ENCODE measurements at regions not wholly inside any gene's neighbourhood (a gene's known extent, or its start where the extent isn't known, plus 50 kb on each side); places are given as distances from the start of the nearest gene placed in this dataset.

DNA sequence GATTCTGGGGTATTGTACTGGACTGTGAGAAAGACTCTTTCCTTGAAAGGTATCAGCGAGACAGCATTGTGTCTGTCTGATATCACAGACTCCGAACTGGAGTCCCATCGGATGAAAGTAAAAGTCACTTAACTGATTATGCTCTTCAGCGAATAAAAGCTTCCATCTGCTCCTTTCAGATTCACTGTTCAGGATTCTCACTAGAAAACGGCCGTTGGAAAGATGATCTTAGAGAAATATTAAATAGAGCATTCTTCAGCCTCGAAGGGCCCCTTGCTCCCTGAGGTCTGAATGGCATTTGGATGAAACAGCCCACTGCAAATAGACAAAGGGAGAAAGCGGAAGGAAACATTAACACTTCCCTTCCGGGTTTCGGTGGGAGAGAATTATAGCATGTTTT, 416.2 kb upstream of the PRKX start:
- no peak overlapping the region for H3K4me3 ChIP-seq (ENCODE audit: low read depth, low read length)
- no peak for DNase-seq (ENCODE audit: low read depth, low spot score)
- TF ChIP-seq, protein P1, sequence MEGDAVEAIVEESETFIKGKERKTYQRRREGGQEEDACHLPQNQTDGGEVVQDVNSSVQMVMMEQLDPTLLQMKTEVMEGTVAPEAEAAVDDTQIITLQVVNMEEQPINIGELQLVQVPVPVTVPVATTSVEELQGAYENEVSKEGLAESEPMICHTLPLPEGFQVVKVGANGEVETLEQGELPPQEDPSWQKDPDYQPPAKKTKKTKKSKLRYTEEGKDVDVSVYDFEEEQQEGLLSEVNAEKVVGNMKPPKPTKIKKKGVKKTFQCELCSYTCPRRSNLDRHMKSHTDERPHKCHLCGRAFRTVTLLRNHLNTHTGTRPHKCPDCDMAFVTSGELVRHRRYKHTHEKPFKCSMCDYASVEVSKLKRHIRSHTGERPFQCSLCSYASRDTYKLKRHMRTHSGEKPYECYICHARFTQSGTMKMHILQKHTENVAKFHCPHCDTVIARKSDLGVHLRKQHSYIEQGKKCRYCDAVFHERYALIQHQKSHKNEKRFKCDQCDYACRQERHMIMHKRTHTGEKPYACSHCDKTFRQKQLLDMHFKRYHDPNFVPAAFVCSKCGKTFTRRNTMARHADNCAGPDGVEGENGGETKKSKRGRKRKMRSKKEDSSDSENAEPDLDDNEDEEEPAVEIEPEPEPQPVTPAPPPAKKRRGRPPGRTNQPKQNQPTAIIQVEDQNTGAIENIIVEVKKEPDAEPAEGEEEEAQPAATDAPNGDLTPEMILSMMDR (IDR thresholded peaks at IDR 0.05; ENCODE audit: insufficient read depth, low read length, missing control alignments) = no peak
- ChIA-PET CTCF (no interaction called here), POLR2A (no interaction called here)

DNA sequence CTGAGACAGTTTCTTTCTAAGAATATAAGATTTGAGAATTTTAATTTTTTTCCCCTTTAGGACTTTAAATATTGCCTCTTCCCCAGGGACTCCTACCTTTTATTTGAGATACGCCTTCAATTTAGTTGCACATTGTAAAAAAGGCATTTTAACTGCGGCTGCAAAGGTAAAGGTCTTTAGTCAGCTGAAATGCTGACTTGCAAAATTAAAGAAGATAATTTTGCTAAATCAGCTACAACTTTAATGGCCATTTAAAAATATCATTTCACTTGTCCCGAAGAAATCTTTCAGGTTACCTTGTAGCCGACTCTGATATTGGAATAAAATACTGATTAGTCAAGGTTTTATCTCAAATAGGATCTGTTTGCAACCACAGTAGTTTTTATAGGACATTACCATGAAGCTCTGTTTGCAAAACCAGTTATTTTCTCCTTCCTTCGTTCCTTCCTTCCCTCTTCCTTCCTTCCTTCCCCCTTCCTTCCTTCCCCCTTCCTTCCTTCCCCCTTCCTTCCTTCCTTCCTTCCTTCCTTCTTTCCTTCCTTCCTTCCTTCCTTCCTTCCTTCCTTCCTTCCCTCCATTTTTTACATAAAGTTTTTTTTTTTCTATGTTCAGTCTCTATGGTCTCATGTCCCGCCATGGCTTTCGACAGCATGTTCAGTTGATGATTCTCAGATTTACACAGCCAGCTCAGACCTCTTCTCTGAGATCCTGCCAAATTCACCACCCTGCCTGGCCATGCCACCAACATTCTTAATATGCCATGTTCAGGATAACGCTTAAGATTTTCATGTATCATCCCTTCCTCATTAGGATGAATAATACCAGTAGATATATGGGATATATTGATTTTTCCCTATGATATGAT, 405.4 kb upstream of the PRKX start:
- no peak overlapping the region for H3K4me3 ChIP-seq (ENCODE audit: low read depth, low read length)
- ChIA-PET POLR2A (no interaction called here), CTCF (no interaction called here)
- no peak for DNase-seq (ENCODE audit: low read depth, low spot score)
- TF ChIP-seq, protein P1 (IDR thresholded peaks at IDR 0.05; ENCODE audit: insufficient read depth, low read length, missing control alignments) = no peak

DNA sequence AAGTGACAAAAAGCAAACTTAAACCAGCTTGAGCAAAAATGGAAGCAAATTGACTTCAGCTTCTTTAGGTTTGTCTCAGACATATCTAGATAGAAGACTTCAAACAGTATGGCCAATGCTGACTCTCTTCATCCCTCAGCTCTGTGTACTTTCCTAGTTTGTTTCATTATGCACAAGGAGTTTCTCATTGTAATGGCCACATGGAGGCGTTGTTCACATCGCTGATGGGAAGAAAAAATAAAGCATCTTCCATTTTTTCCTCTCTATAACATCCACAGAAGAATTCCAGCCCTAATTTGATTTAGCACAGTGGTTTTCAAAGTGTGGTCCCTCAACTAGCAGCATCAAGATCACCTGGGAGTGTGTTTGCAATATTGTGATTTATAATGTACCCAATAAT, 397.5 kb upstream of the PRKX start:
- DNase-seq (ENCODE audit: low read depth, low spot score) = no peak
- H3K4me3 ChIP-seq (ENCODE audit: low read depth, low read length) = no peak overlapping the region
- ChIA-PET CTCF (no interaction called here), POLR2A (no interaction called here)
- TF ChIP-seq, protein P1 (IDR thresholded peaks at IDR 0.05; ENCODE audit: insufficient read depth, low read length, missing control alignments) = no peak

DNA sequence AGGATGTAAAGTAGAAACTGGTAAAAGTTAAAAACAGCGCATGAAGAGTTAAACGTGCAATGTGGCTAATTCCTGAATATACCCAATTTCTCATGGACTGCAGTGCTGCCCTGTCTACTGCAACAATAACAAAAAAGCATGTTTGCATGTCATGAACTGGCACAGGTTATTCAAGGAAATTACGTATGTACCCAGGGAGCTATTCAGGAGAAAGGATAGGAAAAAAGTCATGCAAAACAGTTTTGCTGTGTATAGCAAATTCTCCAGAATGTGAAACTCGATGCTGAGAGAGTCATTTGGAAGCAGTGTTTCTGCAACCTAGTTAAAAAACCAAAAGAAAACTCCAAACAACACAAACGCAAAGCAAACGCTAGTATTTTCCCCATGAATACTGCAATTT, 381.5 kb upstream of the PRKX start:
- TF ChIP-seq, protein P1 (IDR thresholded peaks at IDR 0.05; ENCODE audit: insufficient read depth, low read length, missing control alignments) = no peak
- ChIA-PET CTCF (no interaction called here), POLR2A (no interaction called here)
- no peak for DNase-seq (ENCODE audit: low read depth, low spot score)
- H3K4me3 ChIP-seq (ENCODE audit: low read depth, low read length) = no peak overlapping the region

DNA sequence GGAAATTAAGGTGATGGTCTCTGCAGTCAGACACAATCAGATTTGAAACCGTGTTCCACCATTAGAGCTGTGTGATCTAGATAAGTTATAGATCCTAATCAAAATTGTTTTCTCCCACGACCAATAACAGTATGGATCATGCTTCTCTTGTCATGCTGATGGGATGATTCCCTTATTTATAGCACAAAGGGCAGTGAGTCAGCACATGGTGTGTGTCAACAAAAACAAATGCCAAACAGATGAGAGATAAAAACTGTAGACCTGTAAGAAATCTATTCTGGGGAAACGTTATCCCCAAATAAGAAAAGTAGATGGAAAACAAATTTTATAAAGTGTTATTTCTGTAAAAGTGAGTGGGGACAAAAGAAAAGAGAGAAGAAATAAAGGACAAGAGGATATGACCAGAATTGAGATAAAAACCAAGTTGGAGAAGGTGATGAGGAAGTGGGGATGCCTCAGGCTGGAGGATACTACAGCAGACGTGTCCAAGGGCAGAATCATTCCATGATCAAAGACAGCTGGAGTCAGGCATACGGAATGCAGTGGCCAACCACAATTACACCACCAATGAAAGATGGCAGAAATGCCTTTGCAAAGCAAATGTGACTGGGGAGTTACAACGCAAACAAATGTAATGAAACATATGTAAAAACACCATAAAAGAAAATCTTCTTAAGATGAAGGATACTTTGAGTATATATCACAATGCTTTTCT, 377.8 kb upstream of the PRKX start:
- ChIA-PET CTCF (no interaction called here), POLR2A (no interaction called here)
- no peak overlapping the region for H3K4me3 ChIP-seq (ENCODE audit: low read depth, low read length)
- no peak for DNase-seq (ENCODE audit: low read depth, low spot score)
- TF ChIP-seq, protein P1 (IDR thresholded peaks at IDR 0.05; ENCODE audit: insufficient read depth, low read length, missing control alignments) = no peak

DNA sequence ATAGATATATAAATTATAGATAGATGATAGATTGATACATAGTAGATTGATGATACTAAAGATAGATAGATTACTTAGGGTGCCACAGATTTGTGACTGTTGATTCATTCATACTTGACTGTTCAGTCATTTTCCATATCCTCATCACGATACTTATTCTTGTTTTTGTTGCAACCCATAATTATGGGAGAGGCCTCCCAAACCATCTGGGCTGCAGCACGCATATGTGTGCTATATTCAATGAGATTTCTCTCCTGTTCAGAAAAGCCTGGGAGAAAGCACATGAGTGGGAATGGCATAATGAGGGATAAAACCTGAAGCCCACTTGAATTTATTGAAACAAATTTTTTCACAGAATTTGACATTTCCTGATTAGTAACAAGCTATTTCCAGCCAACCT, 346.4 kb upstream of the PRKX start:
- POLR2A ChIA-PET = no interaction called here
- DNase-seq (ENCODE audit: low read depth, low spot score) = no peak
- H3K4me3 ChIP-seq (ENCODE audit: low read depth, low read length) = no peak overlapping the region
- TF ChIP-seq, protein P1 (IDR thresholded peaks at IDR 0.05; ENCODE audit: insufficient read depth, low read length, missing control alignments) = no peak
- CTCF ChIA-PET = no interaction called here

All from AG04449 (cell line).